IMR-90 (cell line): ENCODE measurements at regions not wholly inside any gene's neighbourhood (a gene's known extent, or its start where the extent isn't known, plus 50 kb on each side); places are given as distances from the start of the nearest gene placed in this dataset.

ENCODE experiments used
- ATAC-seq: fragments of 200-7000 bp; cut with Tn5 transposase; 2 replicates; pipeline ENCODE4 v1.9.1; 2020; ENCODE audit warnings: low read depth, mild to moderate bottlenecking, moderate library complexity
- BruUV-seq: library from RNA; stranded (reverse); fragments of 400-500 nt; replicated peaks from 2 replicates; lab custom pipeline; 2021; lab: Mats Ljungman, UMichigan
- CTCF ChIA-PET: fragments of 300-600 bp; formaldehyde crosslinking; extraction: SDS; loops from one replicate; lab custom pipeline; 2021; ENCODE audit warnings: antibody characterized with exemption; lab: Yijun Ruan, JAX
- POLR2A ChIA-PET: fragments of 300-600 bp; sonication (Branson Sonifier 250); formaldehyde crosslinking; loops from one replicate; lab custom pipeline; 2022; ENCODE audit warnings: antibody characterized with exemption; ENCODE audit not compliant: unreplicated experiment; lab: Charles Lee
- DNase-seq: peaks from one replicate; pipeline ENCODE4 v3.0.0; 2013
- H2AFZ ChIP-seq: replicated peaks from 2 replicates; pipeline ENCODE3; 2013; ENCODE audit warnings: low read length, mild to moderate bottlenecking; ENCODE audit not compliant: poor library complexity
- H2AK5ac ChIP-seq: 2 replicates; pipeline ENCODE4 v1.6.1; 2013; ENCODE audit warnings: low read depth, low read length, inconsistent platforms
- H2AK9ac ChIP-seq: replicated peaks from 2 replicates; pipeline ENCODE3; 2013; ENCODE audit warnings: mild to moderate bottlenecking, low read depth, low read length, moderate library complexity; ENCODE audit not compliant: poor library complexity
- H2BK120ac ChIP-seq: 2 replicates; pipeline ENCODE4 v1.6.1; 2013; ENCODE audit warnings: low read depth, low read length, inconsistent platforms
- H2BK15ac ChIP-seq: 3 replicates; pipeline ENCODE4 v1.6.1; 2013; ENCODE audit warnings: low read depth, low read length, inconsistent platforms
- H2BK20ac ChIP-seq: 2 replicates; pipeline ENCODE4 v1.6.1; 2013; ENCODE audit warnings: low read depth, mild to moderate bottlenecking, inconsistent platforms, low read length, moderate library complexity
- H2BK5ac ChIP-seq: 2 replicates; pipeline ENCODE4 v1.6.1; 2013; ENCODE audit warnings: mild to moderate bottlenecking, low read depth, low read length, inconsistent platforms; ENCODE audit not compliant: poor library complexity, severe bottlenecking
- H3K14ac ChIP-seq: replicated peaks from 2 replicates; pipeline ENCODE4 v1.6.1; 2013; ENCODE audit warnings: low read depth, low read length, inconsistent platforms
- H3K18ac ChIP-seq: 2 replicates; pipeline ENCODE4 v1.6.1; 2013; ENCODE audit warnings: low read depth, low read length, control low read depth
- H3K23ac ChIP-seq: 2 replicates; pipeline ENCODE4 v1.6.1; 2013; ENCODE audit warnings: low read depth, low read length, inconsistent platforms
- H3K27ac ChIP-seq: 2 replicates; pipeline ENCODE4 v1.5.1; 2013; ENCODE audit warnings: mild to moderate bottlenecking, control low read depth, low read length; ENCODE audit not compliant: insufficient read depth
- H3K27me3 ChIP-seq: 2 replicates; pipeline ENCODE4 v1.6.1; 2013; ENCODE audit warnings: low read length; ENCODE audit not compliant: control insufficient read depth, insufficient read depth
- H3K36me3 ChIP-seq: 2 replicates; pipeline ENCODE4 v1.6.1; 2013; ENCODE audit warnings: low read length, mixed read lengths; ENCODE audit not compliant: control insufficient read depth, insufficient read depth
- H3K4ac ChIP-seq: 2 replicates; pipeline ENCODE4 v1.6.1; 2013; ENCODE audit warnings: low read depth, low read length, inconsistent platforms
- H3K4me1 ChIP-seq: 2 replicates; pipeline ENCODE4 v1.6.1; 2013; ENCODE audit warnings: low read length, mixed read lengths; ENCODE audit not compliant: control insufficient read depth, insufficient read depth
- H3K4me2 ChIP-seq: 2 replicates; pipeline ENCODE4 v1.6.1; 2013; ENCODE audit warnings: low read depth, mild to moderate bottlenecking, control low read depth, low read length, moderate library complexity
- H3K4me3 ChIP-seq: 2 replicates; pipeline ENCODE4 v1.5.1; 2013; ENCODE audit warnings: low read depth, mild to moderate bottlenecking, control low read depth, low read length, moderate library complexity; ENCODE audit not compliant: insufficient read depth
- H3K56ac ChIP-seq: 2 replicates; pipeline ENCODE4 v1.6.1; 2013; ENCODE audit warnings: low read length, inconsistent platforms; ENCODE audit not compliant: insufficient read depth; ENCODE audit errors: extremely low read depth
- H3K79me1 ChIP-seq, 2 experiments: 2 replicates each; pipeline ENCODE4 v1.6.1; 2013; ENCODE audit warnings: low read length in 2 of 2, inconsistent platforms in 1 of 2, low read depth in 1 of 2
- H3K9ac ChIP-seq: 2 replicates; pipeline ENCODE4 v1.6.1; 2013; ENCODE audit warnings: low read depth, low read length, control low read depth
- H3K9me1 ChIP-seq: 2 replicates; pipeline ENCODE4 v1.6.1; 2013; ENCODE audit warnings: low read length, inconsistent platforms; ENCODE audit not compliant: insufficient read depth
- H3K9me3 ChIP-seq: 2 replicates; pipeline ENCODE4 v1.6.1; 2013; ENCODE audit warnings: low read length; ENCODE audit not compliant: control insufficient read depth, insufficient read depth
- H4K20me1 ChIP-seq: 2 replicates; pipeline ENCODE4 v1.6.1; 2013; ENCODE audit warnings: low read length, inconsistent platforms; ENCODE audit not compliant: insufficient read depth
- H4K5ac ChIP-seq: 2 replicates; pipeline ENCODE4 v1.6.1; 2013; ENCODE audit warnings: mild to moderate bottlenecking, low read depth, low read length, control low read depth
- H4K8ac ChIP-seq, 2 experiments: 2 replicates each; pipeline ENCODE4 v1.6.1; 2013; ENCODE audit warnings: low read depth in 2 of 2, low read length in 2 of 2, control low read depth in 1 of 2, inconsistent platforms in 1 of 2
- H4K91ac ChIP-seq: 2 replicates; pipeline ENCODE4 v1.6.1; 2013; ENCODE audit warnings: low read depth, low read length, inconsistent platforms; ENCODE audit not compliant: insufficient read depth
- CEBPB ChIP-seq: IDR thresholded peaks from 2 replicates; pipeline ENCODE4 v1.6.1; 2012; ENCODE audit warnings: low read depth, low read length, improper control_type of control experiment
- CHD1 ChIP-seq: IDR thresholded peaks from 2 replicates; pipeline ENCODE4 v1.6.1; 2012; ENCODE audit warnings: low read depth, low read length, improper control_type of control experiment
- CTCF ChIP-seq: conservative IDR thresholded peaks from 2 replicates; pipeline ENCODE4 v1.5.1; 2012; ENCODE audit warnings: mild to moderate bottlenecking, low read depth, low read length, improper control_type of control experiment
- FOS ChIP-seq: fragments of 150-350 bp; IDR thresholded peaks from 2 replicates; pipeline ENCODE4 v1.6.1; 2016; ENCODE audit warnings: low read depth, low read length
- MXI1 ChIP-seq: IDR thresholded peaks from 2 replicates; pipeline ENCODE4 v1.6.1; 2012; ENCODE audit warnings: low read depth, mild to moderate bottlenecking, low read length, moderate library complexity, borderline replicate concordance
- NFE2L2 ChIP-seq: fragments of 150-350 bp; IDR thresholded peaks from 2 replicates; pipeline ENCODE4 v1.6.1; 2016; ENCODE audit warnings: low read depth, mild to moderate bottlenecking, low read length
- POLR2A ChIP-seq: IDR thresholded peaks from 2 replicates; pipeline ENCODE4 v1.6.1; 2012; ENCODE audit warnings: mild to moderate bottlenecking, low read depth, low read length
- RFX5 ChIP-seq: IDR thresholded peaks from 2 replicates; pipeline ENCODE4 v1.8.0; 2012; ENCODE audit warnings: low read depth, mild to moderate bottlenecking, low read length, moderate library complexity
- SMC3 ChIP-seq: fragments of 150-350 bp; IDR thresholded peaks from 2 replicates; pipeline ENCODE4 v1.6.1; 2016; ENCODE audit warnings: low read depth, mild to moderate bottlenecking, antibody characterized with exemption, low read length, moderate library complexity
- WGBS, 2 experiments: methylation state at CpG; one replicate each; pipeline versions ENCODE4 v1.1.5 to v1.1.7; 2013; ENCODE audit warnings: missing lambda C conversion rate in 2 of 2; ENCODE audit not compliant: insufficient read length in 1 of 2; ENCODE audit errors: extremely low coverage in 2 of 2; 5-methylcytosine and 5-hydroxymethylcytosine counted together
- dilution Hi-C: fragments of 300-500 bp; cut with HindIII; formaldehyde crosslinking; loops from one replicate; pipeline ENCODE4 v1.14.3; 2018; ENCODE audit warnings: low sequenced_read_pairs; ENCODE audit not compliant: unreplicated experiment
- in situ Hi-C: fragments of 300-500 bp; cut with MboI; formaldehyde crosslinking; loops from 3 replicates; pipeline ENCODE4 v1.14.3; 2019; ENCODE audit warnings: low sequenced_read_pairs, inconsistent platforms, mixed read lengths
- intact Hi-C: fragments of 100-400 bp; cut with micrococcal nuclease; formaldehyde crosslinking; loops from 2 replicates; pipeline ENCODE4 v1.10.0; 2022

DNA sequence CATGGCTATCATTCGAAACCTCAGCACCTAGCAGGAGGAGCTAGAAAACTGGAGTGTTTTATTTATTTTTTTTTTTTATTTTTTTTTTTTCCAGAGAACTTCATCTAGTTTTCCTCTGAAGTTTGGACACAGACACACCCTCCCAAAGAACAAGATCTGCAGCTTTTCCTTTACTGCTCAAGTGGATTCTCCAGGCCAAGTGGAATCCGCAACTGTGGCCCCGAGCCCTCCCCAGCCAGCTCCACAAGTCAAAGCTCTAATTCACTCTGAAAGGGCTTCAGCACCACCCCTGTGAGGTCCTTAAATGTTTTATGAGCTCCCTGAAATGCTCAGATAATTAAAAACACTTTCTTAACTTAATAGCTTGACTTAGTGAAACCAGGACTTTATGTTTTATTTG is 332.1 kb upstream of the DYNLRB2 start:
- no peak overlapping the region for H3K27ac ChIP-seq
- intact Hi-C loops: no loop called here
- no peak overlapping the region for H2AK5ac ChIP-seq
- H3K9me3 ChIP-seq: no peaks in the 10 kb centered on the region; the same call in 1 of the 2 replicates
- TF ChIP-seq SMC3 (no peak), FOS (no peak), CEBPB (no peak), CTCF (no peak), MXI1 (no peak), NFE2L2 (no peak), RFX5 (no peak), CHD1 (no peak), POLR2A (no peak)
- H2BK5ac ChIP-seq: no peak overlapping the region
- no peak overlapping the region for H4K91ac ChIP-seq
- H3K36me3 ChIP-seq: no peaks in the 10 kb centered on the region
- in situ Hi-C loops: no loop called here
- no peak overlapping the region for H3K23ac ChIP-seq
- H3K9me1 ChIP-seq: no peaks in the 10 kb centered on the region; the same call in 1 of the 2 replicates
- no peak overlapping the region for H3K56ac ChIP-seq
- no TSS peak for BruUV-seq
- no peak for DNase-seq
- dilution Hi-C loops: no loop called here
- no peak overlapping the region for H2BK15ac ChIP-seq
- H2BK20ac ChIP-seq: no peak overlapping the region
- no peak overlapping the region for H3K4ac ChIP-seq
- no peak for ATAC-seq
- no peak overlapping the region for H3K4me3 ChIP-seq
- no peak overlapping the region for H3K4me2 ChIP-seq
- no peaks in the 10 kb centered on the region for H4K20me1 ChIP-seq
- no peaks in the 10 kb centered on the region for H3K79me1 ChIP-seq
- no peak overlapping the region for H3K18ac ChIP-seq
- no peak overlapping the region for H3K9ac ChIP-seq
- no CpG with 5 or more reads among the region's 3 CpGs for WGBS, 2 experiments
- no peaks in the 10 kb centered on the region for H3K4me1 ChIP-seq
- H3K14ac ChIP-seq: no peak overlapping the region
- H2AK9ac ChIP-seq: no peak overlapping the region
- no peak overlapping the region for H2AFZ ChIP-seq
- H3K27me3 ChIP-seq: 0 out of 2 replicates have a peak, but pooled peaks cover 1% of the 10 kb centered on the region
- H4K8ac ChIP-seq: no peak overlapping the region
- no peak overlapping the region for H4K5ac ChIP-seq
- CTCF ChIA-PET: interaction anchor here (0.5 kb wide), 2 partner anchors 24 to 102 kb away, joined by 4 read pairs; no protein-coding TSS in a partner anchor
- POLR2A ChIA-PET: no interaction called here
- no peak overlapping the region for H2BK120ac ChIP-seq
